SKM-1 (cell line): ENCODE measurements at regions not wholly inside any gene's neighbourhood (a gene's known extent, or its start where the extent isn't known, plus 50 kb on each side); places are given as distances from the start of the nearest gene placed in this dataset.

ENCODE experiments used
- DNase-seq: peaks from one replicate; lab custom pipeline; 2025; ENCODE audit not compliant: unreplicated experiment; lab: John Stamatoyannopoulos, UW

GRCh38 chr2:3101016-3101942, 276.3 kb downstream of the EIPR1 start:
- no peak for DNase-seq

GRCh38 chr2:3100386-3100785, 277.2 kb downstream of the EIPR1 start:
- DNase-seq = no peak

- no peak for DNase-seq
These were observed 277.8 kb downstream of the EIPR1 start for GRCh38 chr2:3099860-3100234.

GRCh38 chr2:3099145-3099859, 278.3 kb downstream of the EIPR1 start:
- DNase-seq = no peak

GRCh38 chr2:3098231-3098630, 279.4 kb downstream of the EIPR1 start:
- no peak for DNase-seq

- no peak for DNase-seq
These were observed 279.8 kb downstream of the EIPR1 start for GRCh38 chr2:3097804-3098203.

GRCh38 chr2:3094999-3095958, 282.3 kb downstream of the EIPR1 start:
- DNase-seq = no peak

GRCh38 chr2:3094318-3094717, 283.3 kb downstream of the EIPR1 start:
- DNase-seq = no peak

- DNase-seq = peak; percentile 52
These were observed 285.9 kb downstream of the EIPR1 start for GRCh38 chr2:3091696-3092095.

GRCh38 chr2:3082705-3083104, 294.9 kb downstream of the EIPR1 start:
- no peak for DNase-seq

GRCh38 chr2:3079959-3080948, 297.4 kb downstream of the EIPR1 start:
- DNase-seq = no peak

- DNase-seq = peak; percentile 94
These were observed 298.2 kb downstream of the EIPR1 start for GRCh38 chr2:3079466-3079865.

- no peak for DNase-seq
These were observed 298.9 kb downstream of the EIPR1 start for GRCh38 chr2:3078684-3079083.

- DNase-seq = no peak
These were observed 300.6 kb downstream of the EIPR1 start for GRCh38 chr2:3076848-3077642.

GRCh38 chr2:3075991-3076340, 301.7 kb downstream of the EIPR1 start:
- DNase-seq = no peak

- no peak for DNase-seq
These were observed 302.2 kb downstream of the EIPR1 start for GRCh38 chr2:3075316-3075990.

GRCh38 chr2:3073704-3074103, 303.9 kb downstream of the EIPR1 start:
- DNase-seq = no peak

GRCh38 chr2:3073041-3073595, 304.5 kb downstream of the EIPR1 start:
- DNase-seq = no peak
